ENCODE measurements at regions not wholly inside any gene's neighbourhood (a gene's known extent, or its start where the extent isn't known, plus 50 kb on each side); places are given as distances from the start of the nearest gene placed in this dataset.

DNA sequence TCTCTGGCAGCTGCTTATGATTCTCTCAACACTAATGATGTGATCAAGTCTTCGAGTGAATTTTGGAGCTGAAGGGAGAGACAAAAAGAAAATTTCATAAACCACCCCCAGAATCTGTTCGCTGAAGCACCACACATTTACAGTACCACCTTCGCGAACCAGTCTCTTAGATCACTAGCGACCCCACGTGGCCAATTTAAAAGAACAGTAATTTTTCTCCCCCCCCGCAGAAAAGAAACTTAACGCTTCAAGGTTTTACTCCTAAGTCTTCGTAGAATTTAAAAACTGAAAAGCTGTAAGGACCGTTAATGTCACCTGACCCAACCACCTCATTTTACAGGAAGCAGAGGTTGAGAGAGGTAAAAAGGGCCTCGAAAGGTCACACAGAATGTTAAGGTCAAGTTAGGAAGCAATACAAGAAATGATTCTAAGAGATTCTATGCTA is 187.5 kb downstream of the QDPR start:
- no peak overlapping the region for H3K27ac Mint-ChIP-seq
- H3K4me1 Mint-ChIP-seq: peaks cover 8% of the 10 kb centered on the region
- no peaks in the 10 kb centered on the region for H3K9me3 Mint-ChIP-seq
- H3K4me3 Mint-ChIP-seq: no peak overlapping the region
- ATAC-seq (no peak), DNase-seq (ENCODE audit: low spot score in 2 of 2) (peak in 1 of 2 donors; percentile 59)
- H3K36me3 Mint-ChIP-seq: no peaks in the 10 kb centered on the region

GRCh38 chr4:17323554-17324385 is 188.1 kb downstream of the QDPR start:
- Mint-ChIP-seq H3K27ac (no peak overlapping the region), H3K9me3 (no peaks in the 10 kb centered on the region), H3K4me3 (no peak overlapping the region), H3K36me3 (no peaks in the 10 kb centered on the region), H3K4me1 (peaks cover 8% of the 10 kb centered on the region)
- ATAC-seq: no peak
- DNase-seq (ENCODE audit: low spot score in 2 of 2): no peak

- Mint-ChIP-seq H3K36me3 (no peaks in the 10 kb centered on the region), H3K27ac (no peak overlapping the region), H3K9me3 (no peaks in the 10 kb centered on the region), H3K4me1 (peaks cover 8% of the 10 kb centered on the region), H3K4me3 (no peak overlapping the region)
- no peak for ATAC-seq
- DNase-seq (ENCODE audit: low spot score in 2 of 2): no peak
Observed at GRCh38 chr4:17322514-17322913, 189.4 kb downstream of the QDPR start.

- Mint-ChIP-seq H3K4me3 (no peak overlapping the region), H3K4me1 (peaks cover 8% of the 10 kb centered on the region), H3K36me3 (no peaks in the 10 kb centered on the region), H3K27ac (no peak overlapping the region), H3K9me3 (no peaks in the 10 kb centered on the region)
- no peak for ATAC-seq
- no peak for DNase-seq (ENCODE audit: low spot score in 2 of 2)
Observed at GRCh38 chr4:17320046-17320445, 191.8 kb downstream of the QDPR start.

- DNase-seq (ENCODE audit: low spot score in 2 of 2) (no peak), ATAC-seq (no peak)
- Mint-ChIP-seq H3K9me3 (no peaks in the 10 kb centered on the region), H3K4me1 (no peaks in the 10 kb centered on the region), H3K36me3 (no peaks in the 10 kb centered on the region), H3K4me3 (no peak overlapping the region), H3K27ac (no peak overlapping the region)
Observed at GRCh38 chr4:17317526-17317925, 194.4 kb downstream of the QDPR start.

GRCh38 chr4:17316566-17316965 is 195.3 kb downstream of the QDPR start:
- no peak for DNase-seq (ENCODE audit: low spot score in 2 of 2)
- H3K4me1 Mint-ChIP-seq: no peaks in the 10 kb centered on the region
- ATAC-seq: no peak
- no peak overlapping the region for H3K4me3 Mint-ChIP-seq
- no peaks in the 10 kb centered on the region for H3K9me3 Mint-ChIP-seq
- no peaks in the 10 kb centered on the region for H3K36me3 Mint-ChIP-seq
- H3K27ac Mint-ChIP-seq: no peak overlapping the region

GRCh38 chr4:17315459-17315858 is 196.4 kb downstream of the QDPR start:
- Mint-ChIP-seq H3K27ac (no peak overlapping the region), H3K36me3 (no peaks in the 10 kb centered on the region), H3K4me3 (no peak overlapping the region), H3K9me3 (no peaks in the 10 kb centered on the region), H3K4me1 (no peaks in the 10 kb centered on the region)
- no peak for DNase-seq (ENCODE audit: low spot score in 2 of 2)
- no peak for ATAC-seq

- ATAC-seq (no peak), DNase-seq (ENCODE audit: low spot score in 2 of 2) (no peak)
- peaks cover 5% of the 10 kb centered on the region for H3K4me1 Mint-ChIP-seq
- H3K4me3 Mint-ChIP-seq: no peak overlapping the region
- H3K9me3 Mint-ChIP-seq: no peaks in the 10 kb centered on the region
- H3K36me3 Mint-ChIP-seq: no peaks in the 10 kb centered on the region
- no peak overlapping the region for H3K27ac Mint-ChIP-seq
Observed at GRCh38 chr4:17313194-17313593, 198.7 kb downstream of the QDPR start.

DNA sequence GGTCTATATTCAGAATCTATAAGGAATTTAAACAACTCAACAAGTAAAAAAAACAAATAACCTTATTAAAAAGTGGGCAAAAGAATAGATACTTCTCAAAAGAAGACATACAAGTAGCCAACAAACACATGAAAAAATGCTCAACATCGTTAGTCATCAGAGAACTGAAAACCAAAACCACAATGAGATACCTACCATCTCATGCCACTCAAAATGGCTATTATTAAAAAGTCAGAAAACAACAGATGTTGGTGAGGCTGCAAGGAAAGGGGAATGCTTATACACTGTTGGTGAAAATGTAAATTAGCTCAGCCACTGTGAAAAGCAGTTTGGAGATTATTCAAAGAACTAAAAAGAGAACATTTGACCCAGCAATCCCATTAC is 201.6 kb downstream of the QDPR start:
- DNase-seq (ENCODE audit: low spot score in 2 of 2) (no peak), ATAC-seq (no peak)
- no peaks in the 10 kb centered on the region for H3K36me3 Mint-ChIP-seq
- H3K4me1 Mint-ChIP-seq: peaks cover 5% of the 10 kb centered on the region
- H3K27ac Mint-ChIP-seq: no peak overlapping the region
- H3K9me3 Mint-ChIP-seq: no peaks in the 10 kb centered on the region
- H3K4me3 Mint-ChIP-seq: no peak overlapping the region

GRCh38 chr4:17309567-17310268 is 202.2 kb downstream of the QDPR start:
- DNase-seq (ENCODE audit: low spot score in 2 of 2) (no peak), ATAC-seq (no peak)
- Mint-ChIP-seq H3K4me3 (no peak overlapping the region), H3K4me1 (peaks cover 5% of the 10 kb centered on the region), H3K27ac (no peak overlapping the region), H3K9me3 (no peaks in the 10 kb centered on the region), H3K36me3 (no peaks in the 10 kb centered on the region)

GRCh38 chr4:17301869-17302268 is 210.0 kb downstream of the QDPR start:
- Mint-ChIP-seq H3K4me1 (no peaks in the 10 kb centered on the region), H3K27ac (no peak overlapping the region), H3K4me3 (no peak overlapping the region), H3K9me3 (no peaks in the 10 kb centered on the region), H3K36me3 (no peaks in the 10 kb centered on the region)
- no peak for DNase-seq (ENCODE audit: low spot score in 2 of 2)
- no peak for ATAC-seq

DNA sequence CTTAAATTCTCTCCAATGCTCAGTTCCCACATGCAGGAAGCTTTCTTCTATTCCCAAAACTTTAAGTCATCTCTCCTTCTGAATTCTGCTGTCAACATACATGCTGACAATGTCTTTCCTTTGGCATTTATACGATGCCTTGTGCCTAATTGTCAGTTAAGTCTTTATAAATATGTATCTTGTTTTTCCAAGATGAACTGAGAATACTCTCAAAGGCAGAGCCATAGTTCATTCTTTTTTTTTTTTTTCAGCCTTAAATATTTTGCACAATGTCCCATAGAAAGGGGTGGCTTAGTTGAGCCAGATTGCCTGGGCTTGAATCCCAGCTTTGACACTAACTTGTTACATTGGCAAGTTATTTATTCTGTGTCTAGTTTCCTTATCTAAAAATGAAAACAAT is 210.6 kb downstream of the QDPR start:
- Mint-ChIP-seq H3K27ac (no peak overlapping the region), H3K4me1 (no peaks in the 10 kb centered on the region), H3K4me3 (no peak overlapping the region), H3K36me3 (no peaks in the 10 kb centered on the region), H3K9me3 (no peaks in the 10 kb centered on the region)
- no peak for DNase-seq (ENCODE audit: low spot score in 2 of 2)
- ATAC-seq: no peak

DNA sequence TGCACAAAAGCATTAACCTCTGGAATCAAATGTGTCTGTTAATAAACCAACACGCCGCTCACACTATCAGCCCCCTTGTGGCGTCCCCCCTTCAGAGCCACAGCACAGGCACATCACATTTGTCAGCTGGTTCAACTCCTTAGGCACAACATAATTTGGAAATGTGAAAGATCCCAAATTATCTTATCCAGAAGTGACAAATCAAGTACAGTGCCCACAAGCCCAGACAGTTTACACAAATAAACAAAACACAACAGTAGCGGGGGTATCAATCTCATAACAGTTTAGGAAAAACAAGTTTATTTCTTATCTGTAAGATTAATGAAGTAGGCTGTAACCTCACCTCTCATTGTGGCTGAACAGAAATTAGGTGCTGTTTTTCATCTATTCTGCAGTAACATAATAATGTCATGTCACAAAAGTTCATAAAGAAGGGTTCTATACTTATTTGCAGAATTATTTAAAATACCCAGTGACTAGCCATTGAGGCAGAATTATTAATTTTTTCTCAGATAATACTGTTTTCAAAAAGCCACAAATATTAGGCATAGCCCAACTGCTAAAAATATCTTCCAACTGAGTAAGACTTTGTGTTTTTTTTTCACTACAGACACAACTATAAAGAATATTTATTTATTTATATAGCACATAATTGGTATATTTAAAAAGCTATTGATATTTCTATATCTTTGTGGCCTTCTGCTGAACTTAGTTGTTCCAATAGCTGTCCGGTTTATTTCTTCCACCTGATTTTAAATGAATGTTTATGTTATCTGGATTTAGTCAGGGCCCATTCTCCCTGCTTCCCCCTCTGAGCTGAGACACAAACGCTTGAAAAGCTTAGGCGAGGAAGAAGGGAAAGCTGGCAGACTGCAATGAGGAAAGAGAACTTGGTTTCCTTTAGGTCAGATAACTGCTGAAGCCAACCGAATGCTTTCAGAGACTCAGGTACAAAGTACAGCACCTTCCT is 214.7 kb downstream of the QDPR start:
- Mint-ChIP-seq H3K4me3 (no peak overlapping the region), H3K27ac (no peak overlapping the region), H3K36me3 (no peaks in the 10 kb centered on the region), H3K4me1 (no peaks in the 10 kb centered on the region), H3K9me3 (no peaks in the 10 kb centered on the region)
- no peak for ATAC-seq
- no peak for DNase-seq (ENCODE audit: low spot score in 2 of 2)

DNA sequence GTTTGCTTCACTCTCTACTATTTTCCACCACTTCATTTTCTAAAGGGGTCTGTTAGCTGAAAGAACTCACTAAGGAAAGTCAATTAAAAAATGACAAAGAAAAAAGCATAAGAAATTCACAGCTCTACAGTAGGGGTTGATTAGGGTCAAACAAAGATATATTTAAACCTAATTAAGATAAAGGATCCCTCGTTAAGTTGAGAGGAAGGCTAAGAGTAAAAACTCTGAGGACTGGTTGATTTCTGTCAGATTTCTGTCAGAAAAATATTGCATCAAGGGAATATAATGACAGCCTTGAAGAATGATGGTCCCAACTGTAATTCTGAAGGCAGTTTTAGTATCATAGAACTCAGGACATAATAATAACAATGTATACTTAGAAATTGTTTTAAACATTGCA is 218.0 kb downstream of the QDPR start:
- no peak for DNase-seq (ENCODE audit: low spot score in 2 of 2)
- no peaks in the 10 kb centered on the region for H3K9me3 Mint-ChIP-seq
- no peaks in the 10 kb centered on the region for H3K4me1 Mint-ChIP-seq
- no peak overlapping the region for H3K27ac Mint-ChIP-seq
- H3K36me3 Mint-ChIP-seq: no peaks in the 10 kb centered on the region
- no peak for ATAC-seq
- H3K4me3 Mint-ChIP-seq: no peak overlapping the region

DNA sequence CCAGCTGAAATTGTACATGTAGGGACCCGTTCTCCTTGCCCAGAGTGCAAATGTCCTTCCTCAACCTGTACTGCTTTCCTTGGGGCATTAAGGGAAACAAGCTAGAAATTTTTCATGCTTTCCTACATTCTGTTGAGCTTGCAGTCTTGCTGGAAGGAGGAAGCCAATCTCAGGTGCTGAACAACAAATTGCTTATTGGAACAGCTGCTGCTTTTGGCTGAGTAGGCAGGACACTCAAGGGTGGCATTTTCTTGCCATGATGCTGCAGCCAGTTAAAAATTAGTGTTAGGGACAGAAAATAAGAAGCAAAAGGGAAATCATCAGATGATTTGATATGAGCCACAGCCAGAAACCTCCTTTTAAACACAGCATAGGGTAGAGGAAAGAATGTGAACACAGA is 223.7 kb downstream of the QDPR start:
- no peaks in the 10 kb centered on the region for H3K9me3 Mint-ChIP-seq
- no peak overlapping the region for H3K4me3 Mint-ChIP-seq
- H3K36me3 Mint-ChIP-seq: no peaks in the 10 kb centered on the region
- no peaks in the 10 kb centered on the region for H3K4me1 Mint-ChIP-seq
- no peak for ATAC-seq
- no peak for DNase-seq (ENCODE audit: low spot score in 2 of 2)
- H3K27ac Mint-ChIP-seq: no peak overlapping the region

All from stimulated activated effector memory CD8-positive, alpha-beta T cell treated with anti-CD3 and anti-CD28 coated beads, Interleukin-12 subunit alpha, Interleukin-12 subunit beta, amount 100 ng/mL, for 72 hours (primary cell).